GM21526 (cell line): ENCODE measurements at regions not wholly inside any gene's neighbourhood (a gene's known extent, or its start where the extent isn't known, plus 50 kb on each side); places are given as distances from the start of the nearest gene placed in this dataset.

ENCODE experiments used
- ATAC-seq: cut with Tn5 transposase; IDR thresholded peaks from one replicate; pipeline ENCODE4 v1.9.1; 2021; ENCODE audit warnings: moderate library complexity; ENCODE audit not compliant: unreplicated experiment, low FRiP score

DNA sequence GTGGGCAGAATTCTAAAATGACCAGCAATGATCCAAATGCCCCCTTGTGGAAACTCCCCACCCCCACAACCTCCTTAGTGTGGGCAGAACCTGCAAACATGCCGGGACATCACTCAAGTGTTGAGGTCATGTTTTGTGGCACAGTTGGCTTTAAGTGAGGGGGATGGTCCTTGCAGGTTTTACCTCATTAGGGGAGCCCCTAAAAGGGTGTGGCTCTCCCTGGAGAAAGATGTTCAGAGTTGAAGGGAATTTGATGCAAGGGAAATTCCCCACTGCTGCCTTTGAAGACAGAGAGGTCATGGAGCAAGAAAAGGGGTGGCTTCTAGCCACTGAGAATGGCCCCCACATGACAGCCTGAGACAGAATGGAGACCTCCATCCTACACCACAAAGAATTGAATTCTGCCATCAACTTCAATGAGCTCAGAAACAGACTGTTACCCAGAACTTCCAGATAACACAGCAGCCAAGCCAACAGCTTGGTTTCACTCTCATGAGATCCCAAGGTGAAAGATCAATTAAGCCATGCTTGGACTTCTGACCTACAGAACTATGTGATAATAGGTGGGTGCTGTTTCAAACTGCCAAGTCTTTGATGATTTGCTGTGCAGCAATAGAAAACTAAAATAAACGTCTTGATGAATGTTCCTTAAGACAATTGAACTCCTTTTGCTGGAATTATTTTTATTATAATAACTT lies 103.4 kb downstream of the MED10 start:
- ATAC-seq, result no peak

- no peak for ATAC-seq
Observed at GRCh38 chr5:6273749-6274148, 104.6 kb downstream of the MED10 start.

GRCh38 chr5:6273090-6273735 lies 105.1 kb downstream of the MED10 start:
- ATAC-seq, result peak; percentile 77

GRCh38 chr5:6269925-6270324 lies 108.4 kb downstream of the MED10 start:
- no peak for ATAC-seq

GRCh38 chr5:6266671-6267197 lies 111.6 kb downstream of the MED10 start:
- ATAC-seq, result no peak

GRCh38 chr5:6264394-6264793 lies 114.0 kb downstream of the MED10 start:
- ATAC-seq, result no peak

DNA sequence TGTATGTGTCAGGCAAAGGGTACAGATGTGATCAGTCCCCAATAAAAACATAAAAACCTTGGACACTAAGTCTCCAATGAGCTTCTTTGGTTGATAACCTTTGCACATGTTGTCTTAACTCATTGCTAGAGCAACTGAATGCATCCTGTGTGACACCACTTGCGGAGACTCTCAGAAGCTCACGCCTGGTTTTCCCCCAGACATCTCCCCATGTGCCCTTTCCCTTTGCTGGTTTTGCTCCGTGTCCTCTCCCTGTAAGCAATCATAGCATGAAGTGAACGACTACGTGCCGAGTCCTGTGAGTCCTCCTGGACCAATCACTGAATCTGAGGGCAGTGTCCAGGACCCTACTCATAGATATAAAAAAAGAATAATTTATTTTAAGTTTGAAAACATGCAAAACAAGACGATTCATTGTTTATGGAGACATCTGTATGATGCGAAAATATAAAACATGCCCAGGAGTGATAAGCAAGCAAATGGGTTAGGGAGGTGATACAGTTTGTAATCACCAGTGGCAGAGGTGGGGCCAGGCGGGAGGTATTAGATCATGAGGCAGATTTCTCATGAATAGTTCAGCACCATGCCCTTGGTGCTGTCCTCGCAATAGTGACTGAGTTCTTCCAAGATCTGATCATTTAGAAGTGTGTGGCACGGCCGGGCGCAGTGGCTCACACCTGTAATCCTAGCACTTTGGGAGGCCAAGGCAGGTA lies 115.5 kb downstream of the MED10 start:
- ATAC-seq, result no peak

DNA sequence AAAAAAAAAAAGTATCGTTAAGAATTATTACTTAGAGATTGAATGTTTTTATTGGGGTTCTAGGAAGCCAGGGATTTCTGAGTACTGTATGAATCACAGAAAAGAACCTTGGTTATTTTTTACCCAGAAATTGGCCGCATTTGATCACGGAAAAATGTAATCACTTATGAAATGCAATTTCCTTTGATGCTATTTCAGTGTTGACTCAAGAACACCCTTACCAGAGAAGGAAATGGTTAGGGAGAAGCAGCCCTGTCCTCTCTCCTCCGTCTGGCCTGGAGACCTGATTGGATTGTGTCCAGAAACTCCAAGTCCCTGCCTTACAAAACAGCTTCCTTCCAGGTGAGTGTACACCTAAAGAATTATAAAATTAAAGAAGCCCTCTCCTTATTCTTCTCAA lies 116.7 kb downstream of the MED10 start:
- ATAC-seq, result no peak

DNA sequence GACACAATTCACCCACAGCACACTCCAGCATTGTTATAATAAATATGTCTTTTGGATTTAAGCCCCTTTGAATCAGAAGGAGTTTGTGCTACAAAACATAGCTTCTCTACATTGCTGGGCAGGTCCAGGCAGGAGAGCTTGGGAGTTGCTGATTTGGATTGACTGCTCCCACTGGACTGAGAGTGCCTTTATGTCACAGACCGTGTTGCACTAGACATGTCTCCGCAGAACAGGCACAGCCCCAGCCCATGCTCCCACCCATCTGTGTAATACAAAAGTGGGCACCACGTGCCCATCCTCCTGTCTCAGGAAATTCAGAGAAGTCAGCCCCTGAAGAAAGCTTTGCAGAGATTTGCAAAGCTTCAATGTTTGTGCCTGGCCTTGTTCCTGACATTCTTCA lies 117.1 kb downstream of the MED10 start:
- no peak for ATAC-seq

- ATAC-seq, result no peak
Observed at GRCh38 chr5:6260846-6261245, 117.5 kb downstream of the MED10 start.

- ATAC-seq, result no peak
Observed at GRCh38 chr5:6256901-6257300, 121.4 kb downstream of the MED10 start.

DNA sequence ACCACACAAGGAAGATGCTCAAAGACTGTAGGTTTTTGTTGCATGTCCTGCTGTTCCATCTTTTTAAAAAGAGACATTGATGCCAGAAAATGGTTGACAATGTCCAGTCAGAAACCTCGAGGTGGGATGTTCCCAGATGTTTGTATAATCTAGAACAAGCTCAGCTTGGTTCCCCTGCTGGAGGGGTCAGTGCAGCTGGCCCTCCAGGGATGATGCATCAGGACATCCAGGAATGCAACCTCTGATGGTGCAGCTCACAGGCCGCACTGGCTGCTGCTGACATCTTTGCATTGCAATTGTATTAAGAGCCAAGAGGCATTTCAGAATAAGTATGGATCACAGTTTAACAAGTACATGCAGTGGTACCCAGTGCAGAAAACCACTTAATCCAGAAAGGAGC lies 122.4 kb downstream of the MED10 start:
- no peak for ATAC-seq

DNA sequence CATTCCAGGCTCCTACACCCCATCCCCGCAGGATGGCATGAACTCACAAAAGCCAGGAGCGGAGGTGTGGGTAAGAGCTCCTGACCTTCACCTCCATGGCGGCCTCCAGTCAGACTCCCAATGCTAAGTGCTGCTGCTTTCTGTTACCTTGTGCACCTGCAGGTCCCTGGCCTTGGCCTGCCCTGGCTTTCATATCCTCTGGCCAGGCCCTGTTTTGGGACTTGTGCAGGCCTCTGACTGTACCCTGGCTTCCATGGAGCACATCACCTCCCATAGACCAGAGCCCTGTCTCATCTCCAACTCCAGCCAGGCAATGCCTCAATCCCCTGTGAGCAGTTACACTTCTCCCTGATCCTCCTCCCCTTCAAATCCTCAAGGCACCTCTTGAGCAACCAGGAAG lies 124.5 kb downstream of the MED10 start:
- no peak for ATAC-seq

GRCh38 chr5:6253281-6253680 lies 125.1 kb downstream of the MED10 start:
- no peak for ATAC-seq

DNA sequence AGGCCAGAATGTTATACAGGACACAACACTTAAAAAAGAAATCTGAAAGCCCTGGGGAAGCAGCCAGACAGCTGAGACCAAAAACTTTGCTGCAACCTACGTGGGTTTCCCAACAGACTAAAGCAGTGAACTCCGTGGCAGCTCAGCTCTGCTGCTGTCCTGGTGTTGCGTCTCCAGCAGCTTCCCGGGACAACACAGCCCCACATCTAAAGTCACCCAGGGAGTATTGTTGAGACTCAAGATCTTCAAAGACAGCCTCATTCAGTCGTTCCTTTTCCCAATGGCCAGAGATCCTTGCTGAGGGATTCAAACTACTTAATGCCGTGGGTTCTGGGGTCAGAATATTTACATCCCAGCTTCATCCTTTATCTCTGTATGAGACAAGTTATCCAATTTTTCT lies 125.8 kb downstream of the MED10 start:
- ATAC-seq, result no peak

DNA sequence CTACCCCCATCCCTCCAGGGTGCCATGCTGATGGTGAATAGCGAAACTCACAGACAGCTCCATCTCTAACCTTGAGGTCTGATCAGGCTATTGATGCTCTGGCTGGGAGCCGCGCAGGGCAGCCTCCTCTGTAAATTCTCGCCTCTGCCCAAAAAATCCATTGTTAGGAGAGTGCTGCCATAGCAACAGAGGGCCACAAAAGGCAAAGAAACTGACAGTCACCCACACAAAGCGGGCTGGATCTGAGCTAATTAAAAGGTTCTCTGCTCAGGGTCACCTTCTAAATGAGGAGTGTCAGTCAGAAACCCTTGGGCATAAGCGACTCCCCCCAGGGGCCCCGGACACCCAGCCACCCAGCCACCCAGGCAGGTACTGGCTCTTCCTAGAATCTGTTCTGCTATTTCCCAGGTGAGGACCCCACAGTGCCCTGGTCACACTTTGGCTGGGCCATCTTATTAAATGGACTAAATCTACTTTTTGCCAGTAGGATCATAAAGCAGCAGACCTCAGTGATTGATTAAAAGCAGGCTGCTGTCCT lies 126.7 kb downstream of the MED10 start:
- no peak for ATAC-seq

GRCh38 chr5:6250121-6250520 lies 128.2 kb downstream of the MED10 start:
- no peak for ATAC-seq

GRCh38 chr5:6248132-6248531 lies 130.2 kb downstream of the MED10 start:
- ATAC-seq, result no peak

- no peak for ATAC-seq
Observed at GRCh38 chr5:6246820-6247437, 131.4 kb downstream of the MED10 start.

- ATAC-seq, result no peak
Observed at GRCh38 chr5:6244339-6244714, 134.0 kb downstream of the MED10 start.
